ENCODE measurements at regions not wholly inside any gene's neighbourhood (a gene's known extent, or its start where the extent isn't known, plus 50 kb on each side); places are given as distances from the start of the nearest gene placed in this dataset.

- TF ChIP-seq POLR2A (IDR thresholded peaks at IDR 0.05): no peak
- TF ChIP-seq CTCF (IDR thresholded peaks at IDR 0.05): no peak
Measured at GRCh38 chr2:228465408-228465807, 283.9 kb upstream of the SPHKAP start.

All from right lobe of liver (tissue), 4 donors.